Aorta (tissue), 5 donors: ENCODE measurements at regions not wholly inside any gene's neighbourhood (a gene's known extent, or its start where the extent isn't known, plus 50 kb on each side); places are given as distances from the start of the nearest gene placed in this dataset.

Experiments used
- ATAC-seq: fragments of 200-7000 bp; cut with Tn5 transposase; one replicate; pipeline ENCODE4 v1.9.1; 2022; ENCODE audit warnings: moderate library complexity; ENCODE audit not compliant: low FRiP score
- DNase-seq, 2 donors: peaks; one replicate each; pipeline ENCODE4 v3.0.0-alpha.2; 2020
- H3K27ac ChIP-seq, 2 donors: one replicate each; pipeline ENCODE4 v1.5.1; 2013; ENCODE audit warnings: low read length in 2 of 2, mild to moderate bottlenecking in 2 of 2, moderate library complexity in 2 of 2, control low read depth in 1 of 2, inconsistent platforms in 1 of 2, low read depth in 1 of 2
- H3K27me3 ChIP-seq, 2 donors: one replicate each; pipeline ENCODE4 v1.6.1; 2013; ENCODE audit warnings: control low read depth in 1 of 2, low read length in 1 of 2, mild to moderate bottlenecking in 1 of 2, moderate library complexity in 1 of 2; ENCODE audit not compliant: insufficient read depth in 2 of 2, control insufficient read depth in 1 of 2
- H3K36me3 ChIP-seq, 2 donors: one replicate each; pipeline ENCODE4 v1.6.1; 2013; ENCODE audit warnings: control low read depth in 1 of 2, low read length in 1 of 2, mild to moderate bottlenecking in 1 of 2; ENCODE audit not compliant: insufficient read depth in 2 of 2, control insufficient read depth in 1 of 2
- H3K4me1 ChIP-seq, 2 donors: one replicate each; pipeline ENCODE4 v1.6.1; 2013; ENCODE audit warnings: low read length in 2 of 2, control low read depth in 1 of 2, mild to moderate bottlenecking in 1 of 2, moderate library complexity in 1 of 2; ENCODE audit not compliant: insufficient read depth in 2 of 2, control insufficient read depth in 1 of 2
- H3K4me3 ChIP-seq, 2 donors: one replicate each; pipeline ENCODE4 v1.5.1; 2013; ENCODE audit warnings: low read length in 2 of 2, control low read depth in 1 of 2, mild to moderate bottlenecking in 1 of 2
- H3K9me3 ChIP-seq: one replicate; pipeline ENCODE4 v1.6.1; 2013; ENCODE audit warnings: mild to moderate bottlenecking, low read length; ENCODE audit not compliant: control insufficient read depth
- WGBS, 2 donors: extraction: QIAGEN DNeasy Blood & Tissue Kit; methylation state at CpG; one replicate each; pipeline ENCODE4 v1.1.7; 2013; 5-methylcytosine and 5-hydroxymethylcytosine counted together
- intact Hi-C, 2 donors: fragments of 100-400 bp; cut with DNase I; formaldehyde crosslinking; loops; one replicate each; pipeline versions ENCODE4 v1.14.2 to v1.15.0; 2022
- donor health status: healthy with polysubstance abuse.
- donor health status: Bipolar disorder and iron deficiency.
- donor health status: DM: no; HTN: no; CAD: no.
- donor health status: DM: no; HTN: no; CAD: no.
- donor health status: DM: yes; HTN: yes; CAD: no.

- Histone ChIP-seq H3K27me3 (no peaks in the 10 kb centered on the region), H3K27ac (no peak overlapping the region), H3K4me1 (no peaks in the 10 kb centered on the region), H3K9me3 (no peaks in the 10 kb centered on the region), H3K4me3 (no peak overlapping the region), H3K36me3 (peaks cover 0 to 4% of the 10 kb centered on the region in 2 donors)
- ATAC-seq: no peak
- 71 to 87% methylated on average over 1 of the region's 1 CpG for WGBS, 2 donors
- intact Hi-C loops: no loop called here
- DNase-seq: no peak
Observed at GRCh38 chr20:19966840-19967239, 50.3 kb upstream of the NAA20 start.
